Upper lobe of right lung (tissue), 1 donor: ENCODE measurements at regions not wholly inside any gene's neighbourhood (a gene's known extent, or its start where the extent isn't known, plus 50 kb on each side); places are given as distances from the start of the nearest gene placed in this dataset.

ENCODE experiments used
- ATAC-seq: fragments of 200-7000 bp; cut with Tn5 transposase; one replicate; pipeline ENCODE4 v1.9.1; 2020; ENCODE audit warnings: mild to moderate bottlenecking, moderate library complexity
- DNase-seq: peaks from one replicate; pipeline ENCODE4 v3.0.0-alpha.2; 2020
- H3K27ac ChIP-seq: fragments of 200-600 bp; one replicate; pipeline ENCODE4 v1.8.0; 2022
- H3K27me3 ChIP-seq: fragments of 200-600 bp; one replicate; pipeline ENCODE4 v1.8.0; 2022; ENCODE audit warnings: mild to moderate bottlenecking
- H3K36me3 ChIP-seq: fragments of 200-600 bp; one replicate; pipeline ENCODE4 v1.8.0; 2022
- H3K4me1 ChIP-seq: fragments of 200-600 bp; one replicate; pipeline ENCODE4 v1.8.0; 2022
- H3K4me3 ChIP-seq: fragments of 200-600 bp; one replicate; pipeline ENCODE4 v1.8.0; 2022; ENCODE audit warnings: mild to moderate bottlenecking
- H3K9me3 ChIP-seq: fragments of 200-600 bp; one replicate; pipeline ENCODE4 v1.8.0; 2022
- intact Hi-C: fragments of 100-400 bp; cut with DNase I; formaldehyde crosslinking; loops from one replicate; pipeline ENCODE4 v1.11.0; 2022
- TF ChIP-seq, protein P1 (sequence below): fragments of 200-600 bp; IDR thresholded peaks from one replicate; pipeline ENCODE4 v1.8.0; 2022; ENCODE audit warnings: antibody characterized with exemption
- donor health status: DM: no; HTN: yes; CAD: no; lungs with severe emphysema.

DNA sequence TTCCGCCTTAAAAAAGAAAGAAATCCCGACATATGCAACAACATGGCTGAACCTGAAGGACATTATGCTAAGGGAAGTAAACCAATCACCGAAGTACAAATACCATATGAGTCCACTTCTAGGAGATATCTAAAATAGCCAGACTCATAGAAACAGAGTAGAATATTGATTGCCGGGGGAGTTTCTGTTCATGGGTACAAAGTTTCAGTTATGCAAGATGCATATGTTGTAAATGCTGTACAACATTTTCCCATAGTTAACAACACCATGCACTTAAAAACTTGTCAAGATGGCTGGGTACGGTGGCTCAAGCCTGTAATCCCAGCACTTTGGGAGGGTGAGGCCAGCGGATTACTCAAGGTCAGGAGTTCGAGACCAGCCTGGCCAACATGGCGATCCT lies 251.5 kb upstream of the EEF2KMT start:
- H3K27ac ChIP-seq, result no peak overlapping the region
- no peak overlapping the region for H3K4me3 ChIP-seq
- H3K36me3 ChIP-seq, result no peaks in the 10 kb centered on the region
- H3K4me1 ChIP-seq, result no peaks in the 10 kb centered on the region
- DNase-seq, result no peak
- TF ChIP-seq, protein P1, sequence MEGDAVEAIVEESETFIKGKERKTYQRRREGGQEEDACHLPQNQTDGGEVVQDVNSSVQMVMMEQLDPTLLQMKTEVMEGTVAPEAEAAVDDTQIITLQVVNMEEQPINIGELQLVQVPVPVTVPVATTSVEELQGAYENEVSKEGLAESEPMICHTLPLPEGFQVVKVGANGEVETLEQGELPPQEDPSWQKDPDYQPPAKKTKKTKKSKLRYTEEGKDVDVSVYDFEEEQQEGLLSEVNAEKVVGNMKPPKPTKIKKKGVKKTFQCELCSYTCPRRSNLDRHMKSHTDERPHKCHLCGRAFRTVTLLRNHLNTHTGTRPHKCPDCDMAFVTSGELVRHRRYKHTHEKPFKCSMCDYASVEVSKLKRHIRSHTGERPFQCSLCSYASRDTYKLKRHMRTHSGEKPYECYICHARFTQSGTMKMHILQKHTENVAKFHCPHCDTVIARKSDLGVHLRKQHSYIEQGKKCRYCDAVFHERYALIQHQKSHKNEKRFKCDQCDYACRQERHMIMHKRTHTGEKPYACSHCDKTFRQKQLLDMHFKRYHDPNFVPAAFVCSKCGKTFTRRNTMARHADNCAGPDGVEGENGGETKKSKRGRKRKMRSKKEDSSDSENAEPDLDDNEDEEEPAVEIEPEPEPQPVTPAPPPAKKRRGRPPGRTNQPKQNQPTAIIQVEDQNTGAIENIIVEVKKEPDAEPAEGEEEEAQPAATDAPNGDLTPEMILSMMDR, result no peak
- intact Hi-C loops, result no loop called here
- no peaks in the 10 kb centered on the region for H3K9me3 ChIP-seq
- H3K27me3 ChIP-seq, result no peaks in the 10 kb centered on the region
- ATAC-seq, result no peak

DNA sequence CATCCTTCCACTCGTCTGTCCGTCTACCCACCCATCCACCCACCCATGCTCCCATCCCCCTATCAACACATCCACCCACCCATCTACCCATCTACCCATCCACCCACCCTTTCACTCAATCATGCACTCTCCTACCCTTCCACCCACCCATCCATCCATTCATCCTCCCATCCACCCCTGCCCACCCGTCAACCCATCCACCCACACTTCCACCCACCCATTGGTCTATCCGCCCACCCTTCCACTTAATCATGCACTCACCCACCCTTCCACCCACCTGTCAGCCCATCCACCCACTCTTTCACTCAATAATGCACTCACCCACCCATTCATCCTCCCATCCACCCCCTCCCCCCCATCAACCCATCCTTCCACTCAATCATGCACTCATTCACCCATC lies 250.0 kb upstream of the EEF2KMT start:
- H3K9me3 ChIP-seq, result no peaks in the 10 kb centered on the region
- ATAC-seq (no peak), DNase-seq (no peak)
- H3K36me3 ChIP-seq, result no peaks in the 10 kb centered on the region
- intact Hi-C loops, result no loop called here
- H3K4me3 ChIP-seq, result no peak overlapping the region
- no peaks in the 10 kb centered on the region for H3K4me1 ChIP-seq
- TF ChIP-seq, protein P1, result no peak
- no peak overlapping the region for H3K27ac ChIP-seq
- H3K27me3 ChIP-seq, result no peaks in the 10 kb centered on the region

DNA sequence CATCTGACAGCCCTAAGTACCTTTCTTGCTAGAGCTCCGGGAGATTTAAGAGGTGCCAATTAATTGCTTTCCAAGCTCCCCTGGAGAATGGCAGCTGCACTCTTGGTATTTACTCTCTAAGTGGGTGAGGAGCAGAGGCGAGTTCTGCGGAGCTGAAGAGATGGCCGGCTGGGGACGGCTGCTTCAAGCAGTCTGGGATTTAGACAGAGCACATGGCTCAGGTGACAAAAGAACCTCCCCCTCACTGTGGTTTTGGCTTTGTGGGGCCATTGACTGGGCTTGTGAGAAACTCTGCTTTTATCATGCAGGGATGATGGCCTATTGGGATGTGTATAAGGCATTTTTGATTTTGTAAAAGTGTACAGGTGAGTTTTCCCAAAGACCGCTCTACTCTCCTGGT lies 239.3 kb upstream of the EEF2KMT start:
- TF ChIP-seq, protein P1, result no peak
- Histone ChIP-seq H3K4me1 (no peaks in the 10 kb centered on the region), H3K9me3 (no peaks in the 10 kb centered on the region), H3K36me3 (no peaks in the 10 kb centered on the region), H3K27ac (no peak overlapping the region), H3K27me3 (no peaks in the 10 kb centered on the region), H3K4me3 (no peak overlapping the region)
- intact Hi-C loops, result no loop called here
- DNase-seq (no peak), ATAC-seq (no peak)

DNA sequence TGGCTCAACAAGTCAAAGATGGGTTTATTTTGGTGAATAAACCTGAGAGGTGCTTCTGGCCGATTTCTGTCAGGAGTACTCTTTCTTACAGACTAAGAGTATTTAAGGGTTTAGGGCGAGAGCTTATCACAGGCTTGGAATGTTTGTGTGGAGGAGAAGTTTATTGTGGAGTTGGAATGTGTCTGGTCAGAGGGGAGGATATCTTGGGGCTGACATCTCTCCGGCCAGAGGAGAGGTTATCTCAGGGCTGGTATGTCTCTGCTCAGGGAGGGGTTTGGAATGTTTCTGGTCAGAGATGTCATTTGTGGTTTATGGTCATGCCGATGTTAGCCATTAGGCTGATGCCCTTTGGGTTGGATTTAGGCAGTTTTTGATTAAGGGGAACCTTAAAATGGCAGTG lies 236.4 kb upstream of the EEF2KMT start:
- intact Hi-C loops, result no loop called here
- H3K27me3 ChIP-seq, result no peaks in the 10 kb centered on the region
- no peaks in the 10 kb centered on the region for H3K4me1 ChIP-seq
- no peak overlapping the region for H3K4me3 ChIP-seq
- TF ChIP-seq, protein P1, result no peak
- DNase-seq, result no peak
- no peaks in the 10 kb centered on the region for H3K9me3 ChIP-seq
- H3K36me3 ChIP-seq, result no peaks in the 10 kb centered on the region
- no peak for ATAC-seq
- H3K27ac ChIP-seq, result no peak overlapping the region

DNA sequence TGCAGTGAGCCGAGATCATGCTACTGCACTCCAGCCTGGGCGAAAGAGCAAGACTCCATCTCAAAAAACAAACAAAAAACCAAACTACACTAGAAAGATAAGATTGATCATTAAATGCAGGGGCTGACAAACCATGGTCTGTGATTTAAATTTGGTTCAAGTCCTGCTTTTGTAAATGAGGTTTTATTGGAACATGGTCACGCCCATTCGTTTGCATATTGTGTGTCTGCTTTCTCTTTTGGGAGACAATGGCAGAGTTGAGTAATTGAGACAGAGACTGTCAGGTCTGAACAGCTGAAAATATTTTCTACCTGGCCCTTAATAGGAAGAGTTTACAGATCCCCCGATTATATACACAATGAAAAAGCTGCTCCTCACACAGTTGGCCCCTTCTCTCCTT lies 235.5 kb upstream of the EEF2KMT start:
- no peak for ATAC-seq
- Histone ChIP-seq H3K4me1 (no peaks in the 10 kb centered on the region), H3K4me3 (no peak overlapping the region), H3K27ac (no peak overlapping the region), H3K36me3 (no peaks in the 10 kb centered on the region), H3K27me3 (no peaks in the 10 kb centered on the region), H3K9me3 (no peaks in the 10 kb centered on the region)
- no peak for DNase-seq
- intact Hi-C loops, result no loop called here
- TF ChIP-seq, protein P1, result no peak

DNA sequence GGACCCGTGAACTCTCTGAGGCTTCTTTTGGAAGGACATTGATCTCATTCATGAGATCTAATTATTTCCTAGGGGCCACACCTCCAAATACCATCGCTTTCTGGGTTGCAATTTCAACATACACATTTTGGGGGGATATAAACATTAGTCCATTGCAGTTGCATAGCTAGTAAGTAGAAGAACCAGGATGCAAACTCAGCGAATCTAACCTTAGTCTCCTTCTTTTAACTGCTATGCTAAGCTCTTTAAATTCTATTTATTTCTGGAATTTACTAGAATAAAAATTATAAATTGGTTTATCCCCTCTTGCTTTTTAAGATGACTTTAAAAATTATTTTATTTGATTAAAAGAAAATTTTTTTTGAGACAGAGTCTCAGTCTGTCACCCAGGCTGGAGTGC lies 232.5 kb upstream of the EEF2KMT start:
- DNase-seq (no peak), ATAC-seq (no peak)
- no peak overlapping the region for H3K4me3 ChIP-seq
- H3K36me3 ChIP-seq, result no peaks in the 10 kb centered on the region
- H3K27me3 ChIP-seq, result no peaks in the 10 kb centered on the region
- no peak overlapping the region for H3K27ac ChIP-seq
- intact Hi-C loops, result no loop called here
- TF ChIP-seq, protein P1, result no peak
- H3K9me3 ChIP-seq, result no peaks in the 10 kb centered on the region
- H3K4me1 ChIP-seq, result no peaks in the 10 kb centered on the region
